ENCODE measurements at regions not wholly inside any gene's neighbourhood (a gene's known extent, or its start where the extent isn't known, plus 50 kb on each side); places are given as distances from the start of the nearest gene placed in this dataset.
"Not testable (repeated sequence)": the region's sequence is repeated elsewhere in the genome, so short reads cannot be mapped to it uniquely, and the experiment has no call there.

DNA sequence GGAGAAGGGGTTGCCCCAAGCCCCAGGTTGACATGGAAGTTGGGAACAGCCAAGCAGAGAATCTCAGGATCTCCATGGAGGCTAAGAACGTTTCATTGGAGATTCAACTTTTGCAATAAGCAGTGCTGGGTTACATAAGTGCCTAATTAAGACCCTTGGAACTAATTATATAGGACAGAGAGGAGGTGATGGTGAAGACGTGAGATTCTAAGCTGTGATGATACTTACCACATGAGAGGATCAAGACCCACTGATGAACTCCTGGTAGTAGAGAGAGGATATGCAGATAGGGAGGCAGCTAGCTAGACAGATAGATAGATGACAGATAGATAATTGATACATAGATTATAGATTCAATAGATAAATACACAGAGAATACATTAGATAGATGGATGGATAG is 278.5 kb downstream of the SHOX start:
- not testable (repeated sequence) for H3K4me3 Mint-ChIP-seq, H3K4me1 Mint-ChIP-seq, H3K27ac Mint-ChIP-seq, H3K36me3 Mint-ChIP-seq, H3K9me3 Mint-ChIP-seq, H3K27me3 Mint-ChIP-seq

GRCh38 chrX:906586-906985 is 276.0 kb downstream of the SHOX start:
- peaks cover 2% of the 10 kb centered on the region for H3K27me3 Mint-ChIP-seq
- no peaks in the 10 kb centered on the region for H3K4me1 Mint-ChIP-seq
- H3K36me3 Mint-ChIP-seq: no peaks in the 10 kb centered on the region
- peaks cover 0 to 2% (median 0%) of the 10 kb centered on the region in 3 donors for H3K9me3 Mint-ChIP-seq
- H3K4me3 Mint-ChIP-seq: no peak overlapping the region
- no peak overlapping the region for H3K27ac Mint-ChIP-seq

- no peak overlapping the region for H3K27ac Mint-ChIP-seq
- peaks cover 0 to 4% (median 0%) of the 10 kb centered on the region in 3 donors for H3K9me3 Mint-ChIP-seq
- peaks cover 2% of the 10 kb centered on the region for H3K27me3 Mint-ChIP-seq
- no peaks in the 10 kb centered on the region for H3K36me3 Mint-ChIP-seq
- H3K4me3 Mint-ChIP-seq: no peak overlapping the region
- no peaks in the 10 kb centered on the region for H3K4me1 Mint-ChIP-seq
These were observed 275.4 kb downstream of the SHOX start for GRCh38 chrX:905848-906566.

GRCh38 chrX:903116-903515 is 272.5 kb downstream of the SHOX start:
- Mint-ChIP-seq H3K27ac (no peak overlapping the region), H3K4me3 (no peak overlapping the region), H3K36me3 (no peaks in the 10 kb centered on the region), H3K4me1 (no peaks in the 10 kb centered on the region), H3K27me3 (peaks cover 2% of the 10 kb centered on the region), H3K9me3 (peaks cover 0 to 10% (median 3%) of the 10 kb centered on the region in 3 donors)

- Mint-ChIP-seq H3K9me3 (peaks cover 12 to 31% (median 22%) of the 10 kb centered on the region in 3 donors), H3K4me1 (no peaks in the 10 kb centered on the region), H3K4me3 (no peak overlapping the region), H3K27ac (no peak overlapping the region), H3K36me3 (no peaks in the 10 kb centered on the region), H3K27me3 (no peaks in the 10 kb centered on the region)
These were observed 265.7 kb downstream of the SHOX start for GRCh38 chrX:896256-896655.

- H3K4me3 Mint-ChIP-seq: peak overlapping the region in 1 of 4 donors; percentile 43
- H3K27me3 Mint-ChIP-seq: no peaks in the 10 kb centered on the region
- H3K27ac Mint-ChIP-seq: no peak overlapping the region
- no peaks in the 10 kb centered on the region for H3K4me1 Mint-ChIP-seq
- H3K9me3 Mint-ChIP-seq: peaks cover 5 to 29% (median 19%) of the 10 kb centered on the region in 3 donors
- H3K36me3 Mint-ChIP-seq: no peaks in the 10 kb centered on the region
These were observed 259.5 kb downstream of the SHOX start for GRCh38 chrX:889966-890651.

DNA sequence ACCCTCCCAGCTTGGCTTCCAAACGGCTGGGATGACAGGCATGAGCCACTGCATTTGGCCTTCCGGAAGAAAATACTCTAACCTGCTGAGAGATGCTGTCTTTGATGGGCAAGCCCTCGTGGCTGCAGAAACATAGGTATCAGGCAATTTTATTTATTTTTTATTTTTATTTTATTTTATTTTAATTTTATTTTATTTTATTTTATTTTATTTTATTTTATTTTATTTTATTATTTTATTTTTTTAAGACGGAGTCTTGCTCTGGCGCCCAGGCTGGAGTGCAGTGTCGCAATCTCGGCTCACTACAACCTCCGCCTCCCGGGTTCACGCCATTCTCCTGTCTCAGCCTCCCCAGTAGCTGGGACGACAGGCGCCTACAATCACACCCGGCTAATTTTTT is 257.1 kb downstream of the SHOX start:
- H3K27ac Mint-ChIP-seq, H3K4me3 Mint-ChIP-seq, H3K27me3 Mint-ChIP-seq, H3K36me3 Mint-ChIP-seq, H3K4me1 Mint-ChIP-seq: not testable (repeated sequence)
- peaks cover 0 to 21% (median 15%) of the 10 kb centered on the region in 3 donors for H3K9me3 Mint-ChIP-seq

- Mint-ChIP-seq H3K27ac (no peak overlapping the region), H3K36me3 (peaks cover 2% of the 10 kb centered on the region), H3K9me3 (peaks cover 0 to 6% (median 0%) of the 10 kb centered on the region in 3 donors), H3K27me3 (no peaks in the 10 kb centered on the region), H3K4me3 (no peak overlapping the region), H3K4me1 (no peaks in the 10 kb centered on the region)
These were observed 253.0 kb downstream of the SHOX start for GRCh38 chrX:883588-883987.

GRCh38 chrX:879756-880698 is 249.4 kb downstream of the SHOX start:
- not testable (repeated sequence) for H3K36me3 Mint-ChIP-seq, H3K9me3 Mint-ChIP-seq, H3K4me3 Mint-ChIP-seq, H3K27me3 Mint-ChIP-seq, H3K4me1 Mint-ChIP-seq, H3K27ac Mint-ChIP-seq

DNA sequence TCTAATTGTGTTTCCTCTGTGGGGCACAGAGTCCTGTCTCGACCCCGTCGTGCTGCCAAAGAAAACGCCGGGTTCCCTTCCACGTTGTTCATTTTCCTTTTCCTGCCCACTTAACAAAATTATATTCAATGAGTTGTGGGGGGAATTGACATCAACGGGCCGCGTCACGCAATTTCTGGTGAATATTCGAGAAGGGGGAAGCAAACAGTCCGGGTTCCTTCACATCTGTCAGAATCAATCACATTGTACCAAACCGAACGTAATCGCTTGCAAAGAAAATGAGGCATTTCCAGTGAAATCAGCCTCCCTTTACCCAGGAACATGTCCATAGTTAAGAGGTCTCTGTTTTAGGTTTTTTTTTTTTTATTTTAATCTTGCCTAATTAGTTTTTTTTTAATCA is 243.5 kb downstream of the SHOX start:
- Mint-ChIP-seq H3K27me3 (no peaks in the 10 kb centered on the region), H3K4me1 (no peaks in the 10 kb centered on the region), H3K27ac (no peak overlapping the region), H3K36me3 (peaks cover 2% of the 10 kb centered on the region), H3K4me3 (no peak overlapping the region), H3K9me3 (peaks cover 3 to 5% (median 5%) of the 10 kb centered on the region in 3 donors)

DNA sequence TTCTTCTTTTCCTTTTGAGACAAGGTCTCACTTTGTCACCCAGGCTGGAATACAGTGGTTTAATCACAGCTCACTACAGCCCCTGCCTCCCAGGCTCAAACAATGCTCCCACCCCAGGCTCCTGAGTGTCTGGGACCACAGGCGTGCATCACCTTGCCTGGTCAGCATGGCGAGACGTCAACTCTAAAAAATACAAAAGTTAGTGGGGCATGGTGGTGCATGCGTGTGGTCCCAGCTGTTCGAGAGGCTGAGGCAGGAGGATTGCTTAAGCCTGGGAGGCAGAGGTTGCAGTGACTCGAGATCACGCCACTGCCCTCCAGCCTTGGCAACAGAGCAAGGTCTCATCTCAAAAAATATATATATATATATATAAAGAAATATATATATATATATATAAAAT is 242.4 kb downstream of the SHOX start:
- Mint-ChIP-seq H3K4me3 (no peak overlapping the region), H3K27ac (no peak overlapping the region), H3K9me3 (peaks cover 3 to 5% (median 5%) of the 10 kb centered on the region in 3 donors), H3K4me1 (no peaks in the 10 kb centered on the region), H3K27me3 (no peaks in the 10 kb centered on the region), H3K36me3 (peaks cover 2% of the 10 kb centered on the region)

DNA sequence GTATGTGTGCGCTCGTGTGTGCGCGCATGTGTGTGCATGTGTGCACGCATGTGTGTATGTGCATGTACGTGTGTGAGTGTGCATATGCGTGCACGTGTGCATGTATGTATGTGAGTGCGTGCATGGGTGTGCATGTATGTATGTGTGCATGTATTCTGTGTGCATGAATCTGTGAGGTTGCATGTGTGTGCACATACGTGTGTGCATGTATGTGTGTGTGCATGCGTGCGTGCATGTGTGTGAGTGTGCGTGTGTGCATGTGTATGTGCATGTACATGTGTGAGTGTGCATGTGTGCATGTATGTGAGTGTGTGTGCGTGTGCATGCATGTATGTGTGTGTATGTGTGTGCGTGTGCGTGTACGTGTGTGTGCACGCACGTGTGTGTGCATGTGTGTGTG is 241.5 kb downstream of the SHOX start:
- H3K27ac Mint-ChIP-seq: no peak overlapping the region
- H3K4me1 Mint-ChIP-seq: no peaks in the 10 kb centered on the region
- no peak overlapping the region for H3K4me3 Mint-ChIP-seq
- peaks cover 0 to 5% (median 3%) of the 10 kb centered on the region in 3 donors for H3K9me3 Mint-ChIP-seq
- H3K27me3 Mint-ChIP-seq: no peaks in the 10 kb centered on the region
- peaks cover 2% of the 10 kb centered on the region for H3K36me3 Mint-ChIP-seq

GRCh38 chrX:871626-872025 is 241.0 kb downstream of the SHOX start:
- Mint-ChIP-seq H3K36me3 (peaks cover 2% of the 10 kb centered on the region), H3K27me3 (no peaks in the 10 kb centered on the region), H3K4me3 (no peak overlapping the region), H3K9me3 (peaks cover 0 to 5% (median 3%) of the 10 kb centered on the region in 3 donors), H3K27ac (no peak overlapping the region), H3K4me1 (no peaks in the 10 kb centered on the region)

- Mint-ChIP-seq H3K9me3 (peaks cover 0 to 7% (median 3%) of the 10 kb centered on the region in 3 donors), H3K27me3 (no peaks in the 10 kb centered on the region), H3K4me3 (no peak overlapping the region), H3K27ac (no peak overlapping the region), H3K4me1 (no peaks in the 10 kb centered on the region), H3K36me3 (peaks cover 2% of the 10 kb centered on the region)
These were observed 237.5 kb downstream of the SHOX start for GRCh38 chrX:867966-868647.

GRCh38 chrX:867502-867901 is 236.9 kb downstream of the SHOX start:
- no peaks in the 10 kb centered on the region for H3K27me3 Mint-ChIP-seq
- peaks cover 2% of the 10 kb centered on the region for H3K36me3 Mint-ChIP-seq
- no peak overlapping the region for H3K27ac Mint-ChIP-seq
- H3K9me3 Mint-ChIP-seq: peaks cover 0 to 7% (median 3%) of the 10 kb centered on the region in 3 donors
- H3K4me3 Mint-ChIP-seq: no peak overlapping the region
- H3K4me1 Mint-ChIP-seq: no peaks in the 10 kb centered on the region
